Esophagus squamous epithelium (tissue), 4 donors: ENCODE measurements at regions not wholly inside any gene's neighbourhood (a gene's known extent, or its start where the extent isn't known, plus 50 kb on each side); places are given as distances from the start of the nearest gene placed in this dataset.

Source experiments
- CTCF ChIP-seq, 6 experiments: fragments of 450-650 bp in 4 of 6; fragments of 200-600 bp in 2 of 6; sonication (generic) in 2 of 6; IDR thresholded peaks; one replicate each; pipeline ENCODE4 v1.5.1; 2016 to 2019; ENCODE audit warnings: antibody characterized with exemption in 6 of 6, mild to moderate bottlenecking in 4 of 6, moderate library complexity in 4 of 6
- POLR2A ChIP-seq, 4 donors: fragments of 450-650 bp; IDR thresholded peaks; one replicate each; pipeline ENCODE4 v1.6.1; 2017; ENCODE audit warnings: antibody characterized with exemption in 4 of 4, mild to moderate bottlenecking in 4 of 4, moderate library complexity in 3 of 4

- TF ChIP-seq POLR2A (IDR thresholded peaks at IDR 0.05) (no peak), CTCF (IDR thresholded peaks at IDR 0.05) (no peak)
Measured at GRCh38 chr14:48504921-48505320, 829.5 kb upstream of the MDGA2 start.
